GM19043 (cell line): ENCODE measurements at regions not wholly inside any gene's neighbourhood (a gene's known extent, or its start where the extent isn't known, plus 50 kb on each side); places are given as distances from the start of the nearest gene placed in this dataset.
A peak's percentile ranks its signal among the peaks of the same experiment; 100 is the strongest.

Source experiments
- ATAC-seq: cut with Tn5 transposase; IDR thresholded peaks from one replicate; pipeline ENCODE4 v1.9.1; 2021; ENCODE audit warnings: low read depth; ENCODE audit not compliant: unreplicated experiment

- no peak for ATAC-seq
These were observed 140.6 kb upstream of the RBMY1B start for GRCh38 chrY:21370494-21370893.

GRCh38 chrY:21394116-21394515 lies 117.0 kb upstream of the RBMY1B start:
- peak; percentile 79 for ATAC-seq

- no peak for ATAC-seq
These were observed 88.9 kb upstream of the RBMY1B start for GRCh38 chrY:21422221-21422620.

- no peak for ATAC-seq
These were observed 70.6 kb upstream of the RBMY1B start for GRCh38 chrY:21440536-21440935.

GRCh38 chrY:21453644-21454043 lies 57.5 kb upstream of the RBMY1B start:
- no peak for ATAC-seq

- no peak for ATAC-seq
These were observed 57.0 kb upstream of the RBMY1B start for GRCh38 chrY:21454133-21454532.

GRCh38 chrY:21459648-21460047 lies 51.5 kb upstream of the RBMY1B start:
- ATAC-seq = no peak
